ENCODE measurements at regions not wholly inside any gene's neighbourhood (a gene's known extent, or its start where the extent isn't known, plus 50 kb on each side); places are given as distances from the start of the nearest gene placed in this dataset.

- TF ChIP-seq RFX7 (CRISPR knock-in tag; IDR thresholded peaks at IDR 0.05) (no peak), ARID3B (CRISPR knock-in tag; IDR thresholded peaks at IDR 0.05; ENCODE audit: borderline replicate concordance) (no peak), EZH2 (IDR thresholded peaks at IDR 0.05; ENCODE audit: borderline replicate concordance, low read depth, low read length) (no peak), E2F3 (CRISPR knock-in tag; IDR thresholded peaks at IDR 0.05) (no peak), CTCF (IDR thresholded peaks at IDR 0.05 in 2 of 3, conservative IDR thresholded peaks at IDR 0.05 in 1 of 3; ENCODE audit: insufficient read depth in 2 of 3, low read depth in 1 of 3, low read length in 3 of 3) (peak; percentile 56 to 76 (median 61); a peak in 4 of 6 replicates), TGIF2 (CRISPR knock-in tag; IDR thresholded peaks at IDR 0.05) (no peak), SMC3 (conservative IDR thresholded peaks at IDR 0.05; ENCODE audit: insufficient read depth, low read depth, low read length) (peak; percentile 49; the same call in 1 of the 2 replicates), PATZ1 (CRISPR knock-in tag; IDR thresholded peaks at IDR 0.05; ENCODE audit: borderline replicate concordance) (no peak), ETV1 (tag; conservative IDR thresholded peaks at IDR 0.05; ENCODE audit: low read depth) (no peak), TSC22D4 (tag; IDR thresholded peaks at IDR 0.05) (no peak), HNRNPK (IDR thresholded peaks at IDR 0.05; ENCODE audit: low read depth, low read length, poor library complexity, severe bottlenecking) (no peak), BCLAF1 (IDR thresholded peaks at IDR 0.05; ENCODE audit: borderline replicate concordance in 1 of 2, control insufficient read depth in 1 of 2, low read depth in 2 of 2, low read length in 1 of 2) (no peak)
- TF ChIP-seq, protein P1, sequence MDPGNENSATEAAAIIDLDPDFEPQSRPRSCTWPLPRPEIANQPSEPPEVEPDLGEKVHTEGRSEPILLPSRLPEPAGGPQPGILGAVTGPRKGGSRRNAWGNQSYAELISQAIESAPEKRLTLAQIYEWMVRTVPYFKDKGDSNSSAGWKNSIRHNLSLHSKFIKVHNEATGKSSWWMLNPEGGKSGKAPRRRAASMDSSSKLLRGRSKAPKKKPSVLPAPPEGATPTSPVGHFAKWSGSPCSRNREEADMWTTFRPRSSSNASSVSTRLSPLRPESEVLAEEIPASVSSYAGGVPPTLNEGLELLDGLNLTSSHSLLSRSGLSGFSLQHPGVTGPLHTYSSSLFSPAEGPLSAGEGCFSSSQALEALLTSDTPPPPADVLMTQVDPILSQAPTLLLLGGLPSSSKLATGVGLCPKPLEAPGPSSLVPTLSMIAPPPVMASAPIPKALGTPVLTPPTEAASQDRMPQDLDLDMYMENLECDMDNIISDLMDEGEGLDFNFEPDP (CRISPR knock-in tag; IDR thresholded peaks at IDR 0.05), result no peak
- TF ChIP-seq, protein P2, sequence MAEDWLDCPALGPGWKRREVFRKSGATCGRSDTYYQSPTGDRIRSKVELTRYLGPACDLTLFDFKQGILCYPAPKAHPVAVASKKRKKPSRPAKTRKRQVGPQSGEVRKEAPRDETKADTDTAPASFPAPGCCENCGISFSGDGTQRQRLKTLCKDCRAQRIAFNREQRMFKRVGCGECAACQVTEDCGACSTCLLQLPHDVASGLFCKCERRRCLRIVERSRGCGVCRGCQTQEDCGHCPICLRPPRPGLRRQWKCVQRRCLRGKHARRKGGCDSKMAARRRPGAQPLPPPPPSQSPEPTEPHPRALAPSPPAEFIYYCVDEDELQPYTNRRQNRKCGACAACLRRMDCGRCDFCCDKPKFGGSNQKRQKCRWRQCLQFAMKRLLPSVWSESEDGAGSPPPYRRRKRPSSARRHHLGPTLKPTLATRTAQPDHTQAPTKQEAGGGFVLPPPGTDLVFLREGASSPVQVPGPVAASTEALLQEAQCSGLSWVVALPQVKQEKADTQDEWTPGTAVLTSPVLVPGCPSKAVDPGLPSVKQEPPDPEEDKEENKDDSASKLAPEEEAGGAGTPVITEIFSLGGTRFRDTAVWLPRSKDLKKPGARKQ (CRISPR knock-in tag; IDR thresholded peaks at IDR 0.05), result no peak
Measured at GRCh38 chr11:92886243-92886905, 83.1 kb upstream of the MTNR1B start (continued).

Data from K562 (cell line).